Thymus (tissue), 11 donors: ENCODE measurements at regions not wholly inside any gene's neighbourhood (a gene's known extent, or its start where the extent isn't known, plus 50 kb on each side); places are given as distances from the start of the nearest gene placed in this dataset.

ENCODE experiments used
- DNase-seq, 9 donors: peaks; one replicate each; pipeline ENCODE4 v3.0.0-alpha.2; 2013; ENCODE audit warnings: low spot score in 9 of 9, low read depth in 6 of 9, missing footprints in 1 of 9
- H3K27ac ChIP-seq, 2 donors: one replicate each; pipeline ENCODE4 v1.5.1; 2013; ENCODE audit warnings: control low read depth in 1 of 2, low read depth in 1 of 2, low read length in 1 of 2, mild to moderate bottlenecking in 1 of 2, moderate library complexity in 1 of 2
- H3K27me3 ChIP-seq, 2 donors: one replicate each; pipeline ENCODE4 v1.5.1; 2013; ENCODE audit warnings: low read length in 1 of 2; ENCODE audit not compliant: control insufficient read depth in 2 of 2, insufficient read depth in 1 of 2
- H3K36me3 ChIP-seq, 2 donors: one replicate each; pipeline ENCODE4 v1.5.1; 2013; ENCODE audit warnings: low read length in 1 of 2, mild to moderate bottlenecking in 1 of 2, moderate library complexity in 1 of 2; ENCODE audit not compliant: control insufficient read depth in 2 of 2, insufficient read depth in 2 of 2
- H3K4me1 ChIP-seq, 2 donors: one replicate each; pipeline ENCODE4 v1.5.1; 2013; ENCODE audit warnings: low read length in 2 of 2; ENCODE audit not compliant: control insufficient read depth in 2 of 2, insufficient read depth in 2 of 2
- H3K4me3 ChIP-seq, 2 donors: one replicate each; pipeline ENCODE4 v1.5.1; 2013; ENCODE audit warnings: low read length in 2 of 2, control low read depth in 1 of 2, mild to moderate bottlenecking in 1 of 2
- H3K9me3 ChIP-seq, 2 donors: one replicate each; pipeline ENCODE4 v1.5.1; 2013; ENCODE audit warnings: low read length in 1 of 2, mild to moderate bottlenecking in 1 of 2; ENCODE audit not compliant: control insufficient read depth in 2 of 2, insufficient read depth in 1 of 2
- WGBS: extraction: QIAGEN DNeasy Blood & Tissue Kit; methylation state at CpG from one replicate; pipeline ENCODE4 v1.1.7; 2013; 5-methylcytosine and 5-hydroxymethylcytosine counted together
- donor health status: healthy.

DNA sequence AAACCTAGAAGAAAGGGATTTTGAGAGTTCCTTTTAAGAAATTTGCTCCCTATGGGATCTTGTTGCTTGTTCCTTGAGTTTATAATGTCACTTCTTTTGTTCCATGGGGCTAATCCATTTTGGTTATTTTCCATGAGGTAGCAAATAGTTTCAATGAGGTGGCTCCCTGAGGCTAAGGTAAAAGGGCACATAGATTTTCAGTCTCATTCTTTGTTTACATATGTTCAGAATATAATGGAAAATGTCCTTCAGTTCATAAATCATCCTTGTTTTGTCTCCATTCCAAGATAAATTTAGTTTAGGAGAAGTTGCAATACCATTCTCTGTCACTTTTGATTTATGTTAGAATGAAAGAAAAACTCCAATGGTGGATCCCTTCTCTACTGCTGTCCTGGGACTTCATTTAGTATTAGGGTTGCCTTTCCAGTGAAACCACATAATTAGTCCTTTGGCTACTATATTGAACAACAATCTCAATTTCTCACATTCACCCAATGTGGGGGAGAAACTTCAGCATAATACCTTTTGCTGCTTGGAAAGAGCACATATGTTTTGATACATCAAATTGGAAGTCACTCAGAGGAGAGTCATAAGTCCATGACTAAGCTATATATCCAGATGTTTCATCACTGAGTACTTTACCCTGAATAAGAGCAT, 80.9 kb upstream of the ADAMTS5 start:
- no peak for DNase-seq
- H3K27ac ChIP-seq, result peak overlapping the region in 1 of 2 donors; percentile 59

DNA sequence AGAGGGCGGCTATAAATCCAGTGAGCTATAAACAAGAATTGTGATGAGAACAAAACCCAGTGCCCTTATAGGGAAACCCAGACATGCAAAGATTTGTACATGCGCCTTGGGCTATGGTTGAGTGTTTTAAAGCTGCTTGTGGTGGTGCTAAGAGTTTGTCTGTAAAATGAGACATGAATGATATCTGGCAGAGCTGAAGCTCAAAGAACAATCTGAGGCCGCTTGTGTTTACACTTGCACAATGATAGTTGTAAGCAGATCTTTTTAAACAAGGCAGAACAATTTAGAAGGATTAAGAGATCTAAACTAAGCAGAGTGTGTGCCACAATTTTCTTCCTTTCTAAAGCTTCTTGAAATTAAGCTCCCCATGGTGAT, 80.4 kb upstream of the ADAMTS5 start:
- Histone ChIP-seq H3K4me3 (no peak overlapping the region), H3K27me3 (no peaks in the 10 kb centered on the region), H3K36me3 (no peaks in the 10 kb centered on the region), H3K9me3 (no peaks in the 10 kb centered on the region), H3K27ac (peak overlapping the region in 1 of 2 donors; percentile 59), H3K4me1 (no peaks in the 10 kb centered on the region)
- DNase-seq, result no peak
- 89% methylated on average over 3 of the region's 3 CpGs for WGBS

More for the DNA sequence above, 80.9 kb upstream of the ADAMTS5 start:
- Histone ChIP-seq H3K36me3 (no peaks in the 10 kb centered on the region), H3K4me3 (no peak overlapping the region), H3K27me3 (no peaks in the 10 kb centered on the region), H3K9me3 (no peaks in the 10 kb centered on the region), H3K4me1 (no peaks in the 10 kb centered on the region)

DNA sequence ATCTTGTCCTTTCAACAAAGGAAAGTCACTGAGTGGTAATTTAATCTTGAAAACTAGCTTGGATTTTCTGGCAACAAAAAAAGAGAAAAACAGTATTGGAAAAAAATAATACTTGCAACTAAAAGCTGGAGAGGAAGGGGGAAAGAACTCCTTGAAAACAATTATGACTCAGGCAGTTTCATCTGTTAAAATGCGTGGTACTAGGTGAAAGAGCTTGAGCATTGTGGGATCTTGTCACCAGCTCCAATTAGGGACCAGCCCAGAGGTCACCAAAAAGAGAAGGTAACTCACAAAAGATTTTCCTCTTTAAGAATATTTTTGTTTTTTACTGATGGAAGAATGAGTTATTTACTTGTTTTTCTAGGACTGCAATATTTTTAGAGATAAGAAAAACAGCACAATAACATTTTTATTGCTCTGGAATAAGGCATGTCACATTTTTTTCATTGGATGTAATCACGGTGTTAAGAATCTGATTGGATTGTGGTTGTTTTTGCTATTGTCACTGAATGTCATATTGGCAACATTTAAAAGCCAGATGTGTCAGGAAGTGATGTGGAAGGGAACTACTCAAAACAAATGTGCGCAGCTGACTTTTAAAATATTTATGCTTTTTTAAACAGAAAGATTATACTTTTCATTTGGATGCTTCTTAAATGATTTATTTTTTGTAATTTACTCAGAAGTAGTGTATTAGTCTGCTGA, 78.5 kb upstream of the ADAMTS5 start:
- H3K27ac ChIP-seq, result no peak overlapping the region
- no peaks in the 10 kb centered on the region for H3K9me3 ChIP-seq
- no peaks in the 10 kb centered on the region for H3K36me3 ChIP-seq
- no peaks in the 10 kb centered on the region for H3K27me3 ChIP-seq
- WGBS, result 92% methylated on average over 3 of the region's 3 CpGs
- H3K4me1 ChIP-seq, result no peaks in the 10 kb centered on the region
- no peak overlapping the region for H3K4me3 ChIP-seq
- no peak for DNase-seq

DNA sequence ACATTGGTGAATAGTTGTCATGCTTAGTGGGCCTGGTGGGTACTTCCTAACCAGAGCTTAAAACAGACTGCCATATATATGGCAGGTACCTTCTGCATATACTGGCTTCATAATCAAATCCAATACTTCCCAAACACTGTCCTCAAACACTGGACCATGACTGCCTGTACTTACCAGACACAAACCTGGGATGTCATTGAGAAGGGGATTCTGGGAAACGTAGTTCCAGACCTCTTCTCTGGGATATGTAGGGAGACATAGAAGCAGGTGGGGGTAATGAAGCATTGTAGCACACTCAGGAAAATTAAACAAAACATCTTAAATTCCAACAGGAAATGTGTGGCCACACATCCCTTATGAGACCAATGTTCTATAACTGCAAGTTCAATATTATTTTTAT, 76.5 kb upstream of the ADAMTS5 start:
- Histone ChIP-seq H3K4me3 (no peak overlapping the region), H3K4me1 (no peaks in the 10 kb centered on the region), H3K9me3 (no peaks in the 10 kb centered on the region), H3K36me3 (no peaks in the 10 kb centered on the region), H3K27ac (no peak overlapping the region), H3K27me3 (no peaks in the 10 kb centered on the region)
- WGBS, result 85% methylated on average over 1 of the region's 1 CpG
- no peak for DNase-seq

DNA sequence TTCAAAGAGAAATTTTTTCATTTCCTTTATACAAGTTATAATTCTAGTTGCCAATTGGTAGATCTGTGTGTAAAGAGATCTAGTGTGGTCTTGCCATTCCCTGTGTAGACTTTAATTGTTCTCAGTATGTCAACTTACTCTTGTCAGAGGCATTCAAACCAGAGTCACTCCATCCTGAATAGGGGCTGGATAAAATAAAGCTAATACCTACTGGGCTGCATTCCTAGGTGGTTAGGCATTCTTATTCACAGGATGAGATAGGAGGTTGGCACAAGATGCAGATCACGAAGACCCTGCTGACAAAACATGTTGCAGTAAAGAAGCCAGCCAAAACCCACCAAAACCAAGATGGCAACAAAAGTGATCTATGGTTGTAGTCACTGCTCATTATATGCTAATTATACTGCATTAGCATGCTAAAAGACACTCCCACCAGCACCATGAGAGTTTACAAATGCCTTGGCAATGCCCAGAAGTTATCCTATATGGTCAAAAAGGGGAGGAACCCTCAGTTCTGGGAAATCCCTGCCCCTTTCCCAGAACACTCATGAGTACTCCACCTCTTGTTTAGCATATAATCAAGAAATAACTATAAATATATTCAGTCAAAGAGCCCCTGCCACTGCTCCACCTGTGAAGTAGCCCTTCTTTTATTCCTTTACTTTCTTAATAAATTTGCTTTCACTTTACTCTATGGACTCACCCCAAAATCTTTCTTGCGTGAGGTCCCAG, 74.0 kb upstream of the ADAMTS5 start:
- 96% methylated on average over 2 of the region's 2 CpGs for WGBS

DNA sequence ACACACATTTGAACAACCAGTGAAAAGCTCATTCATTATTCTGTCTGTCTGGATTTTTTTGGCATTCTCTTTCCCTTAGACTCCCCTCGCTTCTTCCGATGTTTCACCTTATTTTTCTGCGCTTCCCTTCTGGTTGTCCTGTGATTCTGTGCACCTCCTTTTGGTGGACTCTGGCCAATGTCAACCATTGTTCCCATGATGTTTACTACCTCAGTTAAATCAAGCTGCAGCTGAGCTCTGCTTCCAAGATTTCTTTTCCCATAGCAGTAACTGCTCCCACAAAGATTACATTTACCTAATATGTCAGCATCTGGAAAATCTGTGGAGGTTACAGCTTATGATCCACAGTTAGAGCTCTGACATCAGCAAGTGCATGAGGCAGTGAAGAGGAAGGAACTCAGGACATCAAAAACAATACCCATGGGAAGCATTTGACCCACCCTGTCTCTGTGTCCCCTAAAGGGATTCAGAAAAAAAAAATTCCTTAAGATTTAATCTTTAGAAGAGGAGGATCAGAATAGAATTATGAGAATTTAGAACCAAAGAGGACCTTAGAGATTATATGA, 69.9 kb upstream of the ADAMTS5 start:
- 90% methylated on average over 3 of the region's 3 CpGs for WGBS
- no peaks in the 10 kb centered on the region for H3K27me3 ChIP-seq

More for the DNA sequence above, 74.0 kb upstream of the ADAMTS5 start:
- no peaks in the 10 kb centered on the region for H3K9me3 ChIP-seq
- no peak overlapping the region for H3K27ac ChIP-seq
- H3K4me1 ChIP-seq, result no peaks in the 10 kb centered on the region
- H3K36me3 ChIP-seq, result no peaks in the 10 kb centered on the region
- no peaks in the 10 kb centered on the region for H3K27me3 ChIP-seq
- DNase-seq, result no peak
- no peak overlapping the region for H3K4me3 ChIP-seq

DNA sequence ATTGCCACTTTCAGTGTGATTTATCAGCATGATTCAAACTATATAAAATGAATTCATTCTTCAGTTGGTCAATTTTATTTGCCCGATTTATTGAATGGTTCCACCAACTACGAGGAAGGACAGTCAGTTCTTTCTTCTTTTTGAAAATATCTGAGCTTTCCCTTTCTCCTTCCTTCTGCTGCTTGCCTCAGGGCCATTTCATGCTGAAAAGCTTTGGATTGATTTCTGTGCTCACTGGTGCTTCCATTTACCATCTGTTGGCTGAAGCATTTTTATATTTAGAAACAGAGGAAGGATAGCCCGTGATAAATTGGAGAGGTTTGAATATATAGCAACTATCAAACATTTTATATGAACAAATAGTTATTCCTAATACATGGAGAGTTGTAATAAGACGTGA, 68.9 kb upstream of the ADAMTS5 start:
- no peaks in the 10 kb centered on the region for H3K4me1 ChIP-seq
- no peaks in the 10 kb centered on the region for H3K9me3 ChIP-seq
- DNase-seq, result no peak
- H3K27ac ChIP-seq, result no peak overlapping the region
- no peaks in the 10 kb centered on the region for H3K27me3 ChIP-seq
- no peaks in the 10 kb centered on the region for H3K36me3 ChIP-seq
- H3K4me3 ChIP-seq, result no peak overlapping the region
- 87% methylated on average over 4 of the region's 4 CpGs for WGBS

More for the DNA sequence above, 69.9 kb upstream of the ADAMTS5 start:
- Histone ChIP-seq H3K4me3 (no peak overlapping the region), H3K27ac (no peak overlapping the region), H3K4me1 (no peaks in the 10 kb centered on the region), H3K36me3 (no peaks in the 10 kb centered on the region), H3K9me3 (no peaks in the 10 kb centered on the region)
- DNase-seq, result no peak

DNA sequence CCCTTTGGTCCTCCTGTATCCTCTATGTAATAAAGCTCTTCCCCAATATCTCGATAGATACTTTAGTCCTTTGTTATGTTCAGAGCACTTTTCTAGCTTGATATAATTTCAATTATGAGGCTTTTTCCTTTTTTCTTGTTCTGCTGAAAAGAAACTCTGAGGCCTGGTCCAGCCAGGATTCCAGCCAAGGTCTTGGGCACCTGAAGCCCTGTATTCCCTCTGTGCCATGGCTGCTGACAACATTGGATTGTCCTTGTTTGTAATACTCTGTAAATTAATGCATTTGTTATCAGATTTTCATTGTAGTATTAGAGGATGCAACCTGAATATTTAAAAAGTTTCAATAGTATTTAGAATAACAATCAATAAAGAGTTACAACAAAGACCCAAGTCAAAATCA, 67.9 kb upstream of the ADAMTS5 start:
- Histone ChIP-seq H3K36me3 (no peaks in the 10 kb centered on the region), H3K4me3 (no peak overlapping the region), H3K4me1 (no peaks in the 10 kb centered on the region), H3K27ac (no peak overlapping the region), H3K27me3 (no peaks in the 10 kb centered on the region), H3K9me3 (no peaks in the 10 kb centered on the region)
- 98% methylated on average over 1 of the region's 1 CpG for WGBS
- no peak for DNase-seq

DNA sequence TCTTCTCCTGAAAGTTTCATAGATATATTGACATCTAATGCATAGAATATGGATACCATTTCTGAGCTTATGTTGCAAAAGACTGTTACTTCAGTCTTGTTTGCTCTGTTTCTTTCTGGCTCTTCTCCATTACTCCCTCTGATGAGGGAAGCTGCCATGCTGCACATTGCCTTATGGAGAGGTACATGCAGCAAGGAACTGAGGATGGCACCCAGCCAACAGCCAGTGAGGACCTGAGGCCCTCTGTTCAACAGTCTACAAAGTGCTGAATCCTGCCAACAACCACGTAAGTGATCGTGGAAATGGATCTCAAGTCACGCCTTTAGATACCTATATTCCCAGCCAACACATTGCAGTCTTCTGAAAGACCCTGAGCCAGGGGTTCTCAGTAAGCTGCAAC, 66.6 kb upstream of the ADAMTS5 start:
- Histone ChIP-seq H3K27ac (no peak overlapping the region), H3K36me3 (no peaks in the 10 kb centered on the region), H3K4me3 (no peak overlapping the region), H3K27me3 (no peaks in the 10 kb centered on the region), H3K9me3 (no peaks in the 10 kb centered on the region), H3K4me1 (no peaks in the 10 kb centered on the region)
- DNase-seq, result no peak
- 82% methylated on average over 3 of the region's 3 CpGs for WGBS
